ENCODE measurements at regions not wholly inside any gene's neighbourhood (a gene's known extent, or its start where the extent isn't known, plus 50 kb on each side); places are given as distances from the start of the nearest gene placed in this dataset.
"Not testable (repeated sequence)": the region's sequence is repeated elsewhere in the genome, so short reads cannot be mapped to it uniquely, and the experiment has no call there.

GRCh38 chr13:99729745-99730144 lies 228.5 kb downstream of the TM9SF2 start:
- TF ChIP-seq, protein P1, sequence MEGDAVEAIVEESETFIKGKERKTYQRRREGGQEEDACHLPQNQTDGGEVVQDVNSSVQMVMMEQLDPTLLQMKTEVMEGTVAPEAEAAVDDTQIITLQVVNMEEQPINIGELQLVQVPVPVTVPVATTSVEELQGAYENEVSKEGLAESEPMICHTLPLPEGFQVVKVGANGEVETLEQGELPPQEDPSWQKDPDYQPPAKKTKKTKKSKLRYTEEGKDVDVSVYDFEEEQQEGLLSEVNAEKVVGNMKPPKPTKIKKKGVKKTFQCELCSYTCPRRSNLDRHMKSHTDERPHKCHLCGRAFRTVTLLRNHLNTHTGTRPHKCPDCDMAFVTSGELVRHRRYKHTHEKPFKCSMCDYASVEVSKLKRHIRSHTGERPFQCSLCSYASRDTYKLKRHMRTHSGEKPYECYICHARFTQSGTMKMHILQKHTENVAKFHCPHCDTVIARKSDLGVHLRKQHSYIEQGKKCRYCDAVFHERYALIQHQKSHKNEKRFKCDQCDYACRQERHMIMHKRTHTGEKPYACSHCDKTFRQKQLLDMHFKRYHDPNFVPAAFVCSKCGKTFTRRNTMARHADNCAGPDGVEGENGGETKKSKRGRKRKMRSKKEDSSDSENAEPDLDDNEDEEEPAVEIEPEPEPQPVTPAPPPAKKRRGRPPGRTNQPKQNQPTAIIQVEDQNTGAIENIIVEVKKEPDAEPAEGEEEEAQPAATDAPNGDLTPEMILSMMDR (IDR thresholded peaks at IDR 0.05; ENCODE audit: low read depth, low read length), result no peak
- no peak overlapping the region for H3K4me3 ChIP-seq (ENCODE audit: low read depth, low read length)
- in situ Hi-C loops (cut with HindIII; ENCODE audit: low sequenced_read_pairs), result no loop called here
- DNase-seq (ENCODE audit: low read depth, low spot score), result no peak

- DNase-seq (ENCODE audit: low read depth, low spot score); H3K4me3 ChIP-seq (ENCODE audit: low read depth, low read length); in situ Hi-C loops (cut with HindIII; ENCODE audit: low sequenced_read_pairs): not testable (repeated sequence)
Measured at GRCh38 chr13:99727651-99728050, 226.4 kb downstream of the TM9SF2 start.

- TF ChIP-seq, protein P1 (IDR thresholded peaks at IDR 0.05; ENCODE audit: low read depth, low read length), result no peak
- no peak overlapping the region for H3K4me3 ChIP-seq (ENCODE audit: low read depth, low read length)
- DNase-seq (ENCODE audit: low read depth, low spot score), result no peak
- in situ Hi-C loops (cut with HindIII; ENCODE audit: low sequenced_read_pairs), result no loop called here
Measured at GRCh38 chr13:99726282-99726894, 225.1 kb downstream of the TM9SF2 start.

- TF ChIP-seq, protein P1 (IDR thresholded peaks at IDR 0.05; ENCODE audit: low read depth, low read length), result no peak
- no peak overlapping the region for H3K4me3 ChIP-seq (ENCODE audit: low read depth, low read length)
- no peak for DNase-seq (ENCODE audit: low read depth, low spot score)
- in situ Hi-C loops (cut with HindIII; ENCODE audit: low sequenced_read_pairs), result no loop called here
Measured at GRCh38 chr13:99725644-99726043, 224.4 kb downstream of the TM9SF2 start.

GRCh38 chr13:99724633-99725517 lies 223.6 kb downstream of the TM9SF2 start:
- in situ Hi-C loops (cut with HindIII; ENCODE audit: low sequenced_read_pairs), result no loop called here
- DNase-seq (ENCODE audit: low read depth, low spot score), result no peak
- H3K4me3 ChIP-seq (ENCODE audit: low read depth, low read length), result no peak overlapping the region
- TF ChIP-seq, protein P1 (IDR thresholded peaks at IDR 0.05; ENCODE audit: low read depth, low read length), result no peak

GRCh38 chr13:99723878-99724277 lies 222.6 kb downstream of the TM9SF2 start:
- in situ Hi-C loops (cut with HindIII; ENCODE audit: low sequenced_read_pairs), result no loop called here
- TF ChIP-seq, protein P1 (IDR thresholded peaks at IDR 0.05; ENCODE audit: low read depth, low read length), result no peak
- DNase-seq (ENCODE audit: low read depth, low spot score), result no peak
- H3K4me3 ChIP-seq (ENCODE audit: low read depth, low read length), result no peak overlapping the region

DNA sequence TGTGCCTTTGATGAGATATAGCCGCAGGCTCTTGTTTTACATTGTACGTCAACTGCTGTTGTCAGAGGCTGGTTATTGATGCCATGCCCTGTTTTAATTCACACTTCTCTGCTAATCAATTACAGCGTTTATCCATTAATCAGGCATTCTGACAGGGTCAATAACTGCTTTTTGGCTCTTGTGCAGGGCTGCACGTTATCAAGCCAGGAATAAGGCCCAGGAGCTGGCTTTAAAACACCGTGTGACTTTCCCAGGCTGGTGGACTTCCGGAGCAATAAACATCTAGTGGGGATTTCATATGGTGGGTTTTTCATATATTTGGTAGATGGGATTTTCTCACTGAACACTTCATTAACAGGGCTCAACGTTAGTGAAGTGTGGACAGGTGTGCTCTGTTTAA lies 221.7 kb downstream of the TM9SF2 start:
- no peak for DNase-seq (ENCODE audit: low read depth, low spot score)
- TF ChIP-seq, protein P1 (IDR thresholded peaks at IDR 0.05; ENCODE audit: low read depth, low read length), result no peak
- H3K4me3 ChIP-seq (ENCODE audit: low read depth, low read length), result no peak overlapping the region
- in situ Hi-C loops (cut with HindIII; ENCODE audit: low sequenced_read_pairs), result no loop called here
